HG02763 (cell line): ENCODE measurements at regions not wholly inside any gene's neighbourhood (a gene's known extent, or its start where the extent isn't known, plus 50 kb on each side); places are given as distances from the start of the nearest gene placed in this dataset.
"Not testable (repeated sequence)": the region's sequence is repeated elsewhere in the genome, so short reads cannot be mapped to it uniquely, and the experiment has no call there.

Source experiments
- ATAC-seq: cut with Tn5 transposase; IDR thresholded peaks from one replicate; pipeline ENCODE4 v1.9.1; 2021; ENCODE audit warnings: mild to moderate bottlenecking, moderate library complexity; ENCODE audit not compliant: unreplicated experiment

DNA sequence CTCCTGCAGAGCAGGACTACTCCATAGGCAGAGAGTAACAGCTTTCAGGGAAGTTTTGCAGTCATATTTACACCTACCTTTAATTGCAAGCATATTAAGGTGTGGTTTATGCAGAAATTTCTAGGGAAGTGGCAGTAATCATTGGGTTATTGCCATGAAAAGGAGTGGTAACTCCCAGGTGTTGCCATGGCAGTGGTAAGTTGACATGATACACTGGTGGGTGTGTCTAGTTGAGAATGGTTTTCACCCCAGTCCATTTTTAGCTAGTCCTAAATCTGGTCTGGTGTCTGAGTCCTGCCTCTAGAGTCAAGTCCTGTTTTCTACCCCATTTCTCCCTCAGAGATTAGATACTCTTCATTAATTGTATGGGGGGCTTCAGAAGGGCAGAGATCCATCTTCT lies 128.4 kb upstream of the GMNC start:
- no peak for ATAC-seq

GRCh38 chr3:190989218-190989617 lies 126.7 kb upstream of the GMNC start:
- no peak for ATAC-seq

GRCh38 chr3:190988102-190988501 lies 125.6 kb upstream of the GMNC start:
- ATAC-seq: no peak

GRCh38 chr3:190984502-190985244 lies 122.2 kb upstream of the GMNC start:
- no peak for ATAC-seq

DNA sequence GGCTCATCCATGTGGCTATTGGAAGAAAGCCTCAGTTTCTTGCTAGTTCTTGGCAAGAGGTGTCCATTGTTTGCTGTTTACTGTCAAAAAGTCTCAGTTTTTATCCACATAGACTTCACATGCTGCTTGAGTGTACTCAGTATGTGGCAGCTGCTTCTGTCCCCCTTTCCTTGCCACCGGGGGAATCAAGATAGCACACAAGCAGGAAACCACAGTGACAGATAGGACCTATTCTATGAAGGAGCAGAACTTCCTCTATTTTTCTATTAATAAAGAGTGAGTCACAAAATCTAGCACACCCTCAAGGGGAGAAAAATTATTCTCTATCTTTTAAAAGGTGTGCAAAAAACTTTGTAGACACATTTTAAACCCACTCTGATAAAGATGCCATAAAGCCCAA lies 121.4 kb upstream of the GMNC start:
- ATAC-seq: no peak

DNA sequence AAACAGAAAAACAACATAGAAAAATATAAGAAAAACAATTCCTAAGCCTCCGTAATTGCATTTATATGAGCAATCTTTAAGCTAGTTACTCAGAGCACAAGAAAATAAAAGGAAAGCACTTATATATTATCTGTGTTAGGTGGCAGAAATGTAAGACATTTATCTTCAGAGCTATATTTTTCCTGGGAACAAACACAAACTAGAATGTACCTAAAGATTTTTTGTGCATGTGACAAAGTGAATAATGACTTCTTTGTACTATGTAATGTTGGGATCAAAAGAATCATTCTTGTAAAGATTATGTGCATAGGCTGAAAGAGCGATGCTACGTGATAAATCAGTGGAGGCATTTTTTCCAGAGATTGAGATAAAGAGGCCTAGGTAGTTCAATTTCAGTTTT lies 111.3 kb upstream of the GMNC start:
- no peak for ATAC-seq

- no peak for ATAC-seq
Observed at GRCh38 chr3:190972840-190973270, 110.4 kb upstream of the GMNC start.

GRCh38 chr3:190972196-190972595 lies 109.7 kb upstream of the GMNC start:
- ATAC-seq: no peak

GRCh38 chr3:190970560-190970959 lies 108.1 kb upstream of the GMNC start:
- ATAC-seq: no peak

DNA sequence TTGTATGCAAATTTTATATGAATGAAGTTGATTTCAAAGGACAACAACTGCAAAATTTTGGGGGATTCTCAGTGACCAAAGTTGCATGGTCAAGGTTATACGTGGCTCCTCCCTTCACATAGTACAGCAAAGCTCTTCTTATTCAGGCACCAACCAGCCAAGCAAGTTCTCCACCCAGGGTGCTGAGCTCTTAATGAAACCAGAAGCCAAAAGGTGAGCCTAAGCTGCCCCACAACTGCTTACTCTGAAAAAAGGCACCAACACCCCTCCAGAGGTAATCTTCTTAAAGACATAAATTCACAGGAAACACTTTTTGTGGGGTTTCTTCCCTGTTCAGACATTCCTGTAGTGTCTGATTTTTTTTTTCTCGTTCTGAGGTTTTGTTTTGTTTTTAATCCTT lies 106.1 kb upstream of the GMNC start:
- ATAC-seq: no peak

DNA sequence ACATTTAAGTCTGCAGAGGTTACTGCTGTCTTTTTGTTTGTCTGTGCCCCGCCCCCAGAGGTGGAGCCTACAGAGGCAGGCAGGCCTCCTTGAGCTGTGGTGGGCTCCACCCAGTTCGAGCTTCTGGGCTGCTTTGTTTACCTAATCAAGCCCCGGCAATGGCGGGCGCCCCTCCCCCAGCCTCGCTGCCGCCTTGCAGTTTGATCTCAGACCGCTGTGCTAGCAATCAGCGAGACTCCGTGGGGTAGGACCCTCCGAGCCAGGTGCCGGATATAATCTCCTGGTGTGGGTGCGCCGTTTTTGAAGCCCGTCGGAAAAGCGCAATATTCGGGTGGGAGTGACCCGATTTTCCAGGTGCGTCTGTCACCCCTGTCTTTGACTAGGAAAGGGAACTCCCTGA lies 102.4 kb upstream of the GMNC start:
- not testable (repeated sequence) for ATAC-seq

DNA sequence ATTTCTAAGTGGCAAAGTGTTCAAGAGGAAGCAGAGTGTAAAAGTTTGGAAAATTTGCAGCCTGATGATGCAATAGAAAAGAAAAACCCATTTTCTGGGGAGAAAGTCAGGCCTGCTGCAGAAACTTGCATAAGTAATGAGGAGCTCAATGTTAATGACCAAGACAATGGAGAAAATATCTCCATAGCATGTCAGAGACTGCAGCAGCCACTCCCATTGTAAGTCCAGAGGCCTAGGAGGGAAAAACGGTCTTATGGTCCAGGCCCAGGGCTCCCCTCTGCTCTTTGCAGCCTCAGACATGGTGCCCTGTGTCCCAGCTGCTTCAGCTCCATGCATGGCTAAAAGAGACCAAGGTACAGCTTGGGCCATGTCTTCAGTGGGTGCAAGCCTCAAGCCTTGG lies 96.6 kb upstream of the GMNC start:
- no peak for ATAC-seq

- ATAC-seq: no peak
Observed at GRCh38 chr3:190941694-190942260, 79.3 kb upstream of the GMNC start.

GRCh38 chr3:190934616-190935015 lies 72.1 kb upstream of the GMNC start:
- ATAC-seq: not testable (repeated sequence)

- ATAC-seq: no peak
Observed at GRCh38 chr3:190926619-190927018, 64.1 kb upstream of the GMNC start.

DNA sequence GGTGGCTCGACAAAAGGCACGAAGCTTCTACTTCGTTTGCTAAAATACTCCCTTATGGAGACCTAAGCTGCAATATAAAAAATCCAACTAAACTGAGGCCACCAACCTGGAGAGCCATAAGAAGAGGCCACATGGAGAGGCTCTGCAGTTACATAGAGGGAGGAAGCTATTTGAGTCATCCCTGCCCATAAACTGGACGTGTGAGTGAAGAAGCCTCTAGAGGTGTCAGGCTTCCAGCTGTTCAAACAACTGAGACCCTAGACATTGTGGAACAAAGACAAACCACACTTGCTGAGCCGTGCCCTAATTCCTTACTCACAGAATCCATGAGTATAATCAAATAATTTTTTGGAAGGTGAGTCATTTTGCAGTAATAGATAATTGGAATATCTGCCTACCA lies 50.2 kb upstream of the GMNC start:
- no peak for ATAC-seq
